ENCODE measurements at regions not wholly inside any gene's neighbourhood (a gene's known extent, or its start where the extent isn't known, plus 50 kb on each side); places are given as distances from the start of the nearest gene placed in this dataset.
"Not testable (repeated sequence)": the region's sequence is repeated elsewhere in the genome, so short reads cannot be mapped to it uniquely, and the experiment has no call there.

GRCh38 chr13:85557691-85558467 is 241.3 kb downstream of the SLITRK6 start:
- Histone ChIP-seq H3K4me3 (ENCODE audit: low read depth, low read length, poor library complexity, severe bottlenecking) (no peak overlapping the region), H3K27me3 (ENCODE audit: insufficient read depth, low read length) (no peaks in the 10 kb centered on the region), H3F3A (ENCODE audit: insufficient read depth, low read length) (no peaks in the 10 kb centered on the region), H3K9me3 (ENCODE audit: low read length) (no peaks in the 10 kb centered on the region), H3K9ac (ENCODE audit: low read length) (no peak overlapping the region), H3K4me1 (ENCODE audit: insufficient read depth, low read length, severe bottlenecking) (peaks cover 9% of the 10 kb centered on the region), H3K9me2 (ENCODE audit: low read depth, low read length) (no peaks in the 10 kb centered on the region), H3K36me3 (ENCODE audit: insufficient read depth, low read length) (no peaks in the 10 kb centered on the region), H2AFZ (ENCODE audit: low read length) (no peak overlapping the region), H3K79me2 (ENCODE audit: insufficient read depth, low read length) (no peaks in the 10 kb centered on the region), H4K20me1 (ENCODE audit: insufficient read depth, low read length) (no peaks in the 10 kb centered on the region), H3K27ac (ENCODE audit: low read depth, low read length, poor library complexity, severe bottlenecking) (no peak overlapping the region), H3K4me2 (ENCODE audit: low read length) (no peak overlapping the region)
- no peak for TF ChIP-seq CTCF (IDR thresholded peaks at IDR 0.05; ENCODE audit: low read length)
- TF ChIP-seq EZH2 (IDR thresholded peaks at IDR 0.05; ENCODE audit: borderline replicate concordance, low read length), result no peak

- Histone ChIP-seq H3K4me3 (ENCODE audit: low read depth, low read length, poor library complexity, severe bottlenecking) (no peak overlapping the region), H3K9ac (ENCODE audit: low read length) (no peak overlapping the region), H3K4me2 (ENCODE audit: low read length) (no peak overlapping the region), H3K36me3 (ENCODE audit: insufficient read depth, low read length) (no peaks in the 10 kb centered on the region), H3K27me3 (ENCODE audit: insufficient read depth, low read length) (no peaks in the 10 kb centered on the region), H3K4me1 (ENCODE audit: insufficient read depth, low read length, severe bottlenecking) (peaks cover under 1% of the 10 kb centered on the region), H2AFZ (ENCODE audit: low read length) (no peak overlapping the region), H3F3A (ENCODE audit: insufficient read depth, low read length) (no peaks in the 10 kb centered on the region), H4K20me1 (ENCODE audit: insufficient read depth, low read length) (no peaks in the 10 kb centered on the region), H3K79me2 (ENCODE audit: insufficient read depth, low read length) (no peaks in the 10 kb centered on the region), H3K9me2 (ENCODE audit: low read depth, low read length) (no peaks in the 10 kb centered on the region), H3K9me3 (ENCODE audit: low read length) (no peaks in the 10 kb centered on the region), H3K27ac (ENCODE audit: low read depth, low read length, poor library complexity, severe bottlenecking) (no peak overlapping the region)
- no peak for TF ChIP-seq CTCF (IDR thresholded peaks at IDR 0.05; ENCODE audit: low read length)
- TF ChIP-seq EZH2 (IDR thresholded peaks at IDR 0.05; ENCODE audit: borderline replicate concordance, low read length), result no peak
These were observed 248.2 kb downstream of the SLITRK6 start for GRCh38 chr13:85551012-85551411.

GRCh38 chr13:85549819-85550218 is 249.4 kb downstream of the SLITRK6 start:
- Histone ChIP-seq H3K27ac (ENCODE audit: low read depth, low read length, poor library complexity, severe bottlenecking) (no peak overlapping the region), H3K27me3 (ENCODE audit: insufficient read depth, low read length) (no peaks in the 10 kb centered on the region), H3K9me2 (ENCODE audit: low read depth, low read length) (no peaks in the 10 kb centered on the region), H2AFZ (ENCODE audit: low read length) (no peak overlapping the region), H3K4me3 (ENCODE audit: low read depth, low read length, poor library complexity, severe bottlenecking) (no peak overlapping the region), H4K20me1 (ENCODE audit: insufficient read depth, low read length) (no peaks in the 10 kb centered on the region), H3F3A (ENCODE audit: insufficient read depth, low read length) (no peaks in the 10 kb centered on the region), H3K79me2 (ENCODE audit: insufficient read depth, low read length) (no peaks in the 10 kb centered on the region), H3K4me1 (ENCODE audit: insufficient read depth, low read length, severe bottlenecking) (peaks cover 8% of the 10 kb centered on the region), H3K9ac (ENCODE audit: low read length) (no peak overlapping the region), H3K9me3 (ENCODE audit: low read length) (no peaks in the 10 kb centered on the region), H3K4me2 (ENCODE audit: low read length) (no peak overlapping the region), H3K36me3 (ENCODE audit: insufficient read depth, low read length) (no peaks in the 10 kb centered on the region)
- TF ChIP-seq EZH2 (IDR thresholded peaks at IDR 0.05; ENCODE audit: borderline replicate concordance, low read length), result no peak
- TF ChIP-seq CTCF (IDR thresholded peaks at IDR 0.05; ENCODE audit: low read length), result no peak

DNA sequence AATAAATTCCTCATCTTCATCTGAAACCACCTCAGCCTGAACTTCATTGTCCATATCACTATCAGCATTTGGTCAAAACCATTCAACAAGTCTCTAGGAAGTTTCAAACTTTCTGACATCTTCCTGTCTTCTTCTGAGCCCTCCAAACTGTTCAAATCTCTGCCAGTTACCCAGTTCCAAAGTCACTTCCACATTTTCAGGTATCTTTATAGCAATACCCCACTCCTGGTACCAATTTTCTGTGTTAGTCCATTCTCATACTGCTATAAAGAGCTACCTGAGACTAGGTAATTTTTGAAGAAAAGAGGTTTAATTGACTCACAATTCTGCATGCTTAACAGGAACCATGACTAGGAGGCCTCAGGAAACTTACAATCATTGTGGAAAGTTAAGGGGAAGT is 250.4 kb downstream of the SLITRK6 start:
- not testable (repeated sequence) for H3K9me3 ChIP-seq (ENCODE audit: low read length); H3K27ac ChIP-seq (ENCODE audit: low read depth, low read length, poor library complexity, severe bottlenecking); H3F3A ChIP-seq (ENCODE audit: insufficient read depth, low read length); H3K4me2 ChIP-seq (ENCODE audit: low read length); H3K36me3 ChIP-seq (ENCODE audit: insufficient read depth, low read length); H3K79me2 ChIP-seq (ENCODE audit: insufficient read depth, low read length); H3K4me3 ChIP-seq (ENCODE audit: low read depth, low read length, poor library complexity, severe bottlenecking); H3K27me3 ChIP-seq (ENCODE audit: insufficient read depth, low read length); H3K4me1 ChIP-seq (ENCODE audit: insufficient read depth, low read length, severe bottlenecking); H2AFZ ChIP-seq (ENCODE audit: low read length); H4K20me1 ChIP-seq (ENCODE audit: insufficient read depth, low read length); H3K9ac ChIP-seq (ENCODE audit: low read length); H3K9me2 ChIP-seq (ENCODE audit: low read depth, low read length)
